Trophoblast cell (in vitro differentiated cells and primary cell): ENCODE measurements at regions not wholly inside any gene's neighbourhood (a gene's known extent, or its start where the extent isn't known, plus 50 kb on each side); places are given as distances from the start of the nearest gene placed in this dataset.
A peak's percentile ranks its signal among the peaks of the same experiment; 100 is the strongest.

Experiments used
- DNase-seq, 2 donors: peaks; one replicate each; pipeline ENCODE4 v3.0.0-alpha.2; 2016
- H2AFZ ChIP-seq: 2 replicates; pipeline ENCODE4 v1.6.1; 2013; ENCODE audit warnings: low read length, moderate library complexity, mild to moderate bottlenecking; ENCODE audit not compliant: insufficient read depth, poor library complexity
- H2AK5ac ChIP-seq: 2 replicates; pipeline ENCODE4 v1.6.1; 2013; ENCODE audit warnings: mild to moderate bottlenecking, low read length
- H2BK120ac ChIP-seq: 2 replicates; pipeline ENCODE4 v1.6.1; 2013; ENCODE audit warnings: low read length, mild to moderate bottlenecking, moderate library complexity; ENCODE audit not compliant: insufficient read depth, poor library complexity
- H2BK12ac ChIP-seq: 2 replicates; pipeline ENCODE4 v1.6.1; 2013; ENCODE audit warnings: mild to moderate bottlenecking, low read length, moderate library complexity
- H2BK5ac ChIP-seq: 2 replicates; pipeline ENCODE4 v1.6.1; 2013; ENCODE audit warnings: low read length, low read depth, moderate library complexity, mild to moderate bottlenecking; ENCODE audit not compliant: poor library complexity
- H3K14ac ChIP-seq: 2 replicates; pipeline ENCODE4 v1.6.1; 2013; ENCODE audit warnings: mild to moderate bottlenecking, low read length
- H3K18ac ChIP-seq: 2 replicates; pipeline ENCODE4 v1.6.1; 2013; ENCODE audit warnings: mild to moderate bottlenecking, low read length
- H3K23ac ChIP-seq: 2 replicates; pipeline ENCODE4 v1.6.1; 2013; ENCODE audit warnings: low read length
- H3K27ac ChIP-seq: 2 replicates; pipeline ENCODE4 v1.5.1; 2013; ENCODE audit warnings: low read depth, mild to moderate bottlenecking, inconsistent platforms, low read length, moderate library complexity
- H3K27me3 ChIP-seq: 2 replicates; pipeline ENCODE4 v1.6.1; 2013; ENCODE audit warnings: inconsistent platforms, mild to moderate bottlenecking, low read length, moderate library complexity; ENCODE audit not compliant: insufficient read depth
- H3K36me3 ChIP-seq, 2 experiments: 1 replicate in 1 of 2; 2 replicates in 1 of 2; pipeline ENCODE4 v1.6.1; 2013; ENCODE audit warnings: low read length in 2 of 2, mild to moderate bottlenecking in 2 of 2, moderate library complexity in 1 of 2; ENCODE audit not compliant: insufficient read depth in 2 of 2, control insufficient read depth in 1 of 2
- H3K4ac ChIP-seq: 2 replicates; pipeline ENCODE4 v1.6.1; 2013; ENCODE audit warnings: low read depth, mild to moderate bottlenecking, low read length, moderate library complexity
- H3K4me1 ChIP-seq, 2 experiments: 1 replicate in 1 of 2; 2 replicates in 1 of 2; pipeline ENCODE4 v1.6.1; 2013; ENCODE audit warnings: low read length in 2 of 2, mild to moderate bottlenecking in 2 of 2, moderate library complexity in 1 of 2; ENCODE audit not compliant: insufficient read depth in 2 of 2, control insufficient read depth in 1 of 2
- H3K4me2 ChIP-seq: 2 replicates; pipeline ENCODE4 v1.6.1; 2013; ENCODE audit warnings: inconsistent platforms, mild to moderate bottlenecking, low read length, moderate library complexity
- H3K4me3 ChIP-seq: 2 replicates; pipeline ENCODE4 v1.5.1; 2013; ENCODE audit warnings: mild to moderate bottlenecking, low read depth, low read length, inconsistent platforms
- H3K79me1 ChIP-seq: one replicate; pipeline ENCODE4 v1.6.1; 2013; ENCODE audit warnings: low read length
- H3K79me2 ChIP-seq: 2 replicates; pipeline ENCODE4 v1.6.1; 2013; ENCODE audit warnings: low read length, mild to moderate bottlenecking; ENCODE audit not compliant: control insufficient read depth, insufficient read depth, poor library complexity
- H3K9ac ChIP-seq: 2 replicates; pipeline ENCODE4 v1.6.1; 2013; ENCODE audit warnings: mild to moderate bottlenecking, low read length
- H3K9me3 ChIP-seq: 2 replicates; pipeline ENCODE4 v1.6.1; 2013; ENCODE audit warnings: low read depth, mild to moderate bottlenecking, control low read depth, inconsistent platforms, low read length; ENCODE audit not compliant: insufficient read depth
- H4K12ac ChIP-seq: 2 replicates; pipeline ENCODE4 v1.6.1; 2013; ENCODE audit warnings: low read depth, mild to moderate bottlenecking, low read length, moderate library complexity
- H4K8ac ChIP-seq: 2 replicates; pipeline ENCODE4 v1.6.1; 2013; ENCODE audit warnings: low read depth, mild to moderate bottlenecking, low read length, moderate library complexity
- H4K91ac ChIP-seq: one replicate; pipeline ENCODE4 v1.6.1; 2013; ENCODE audit warnings: low read depth, mild to moderate bottlenecking, low read length, moderate library complexity
- WGBS: extraction: QIAGEN DNeasy Blood & Tissue Kit; methylation state at CpG from one replicate; pipeline ENCODE4 v1.1.7; 2013; ENCODE audit warnings: missing lambda C conversion rate; ENCODE audit not compliant: insufficient read length, insufficient coverage; ENCODE audit errors: extremely low coverage; 5-methylcytosine and 5-hydroxymethylcytosine counted together

GRCh38 chr2:160583146-160583535 is 89.5 kb upstream of the RBMS1 start:
- Histone ChIP-seq H2BK120ac (peak overlapping the region; percentile 63), H3K27ac (peak overlapping the region; percentile 53), H3K9ac (no peak overlapping the region), H4K12ac (no peak overlapping the region), H3K79me1 (peaks cover 26% of the 10 kb centered on the region), H3K4me3 (no peak overlapping the region), H3K14ac (no peak overlapping the region), H3K4ac (no peak overlapping the region), H3K9me3 (no peaks in the 10 kb centered on the region), H2BK5ac (peak overlapping the region; percentile 87), H4K91ac (no peak overlapping the region), H3K27me3 (no peaks in the 10 kb centered on the region), H2AFZ (no peak overlapping the region), H3K36me3 (no peaks in the 10 kb centered on the region), H4K8ac (no peak overlapping the region), H3K18ac (no peak overlapping the region), H3K4me2 (no peak overlapping the region), H2AK5ac (no peak overlapping the region), H3K23ac (no peak overlapping the region), H3K79me2 (no peaks in the 10 kb centered on the region), H2BK12ac (peak overlapping the region; percentile 61), H3K4me1 (peaks cover 16 to 26% of the 10 kb centered on the region in 2 experiments)
- no peak for DNase-seq
- no CpG with 5 or more reads among the region's 1 CpG for WGBS

- no peak overlapping the region for H2AFZ ChIP-seq
- no peak overlapping the region for H3K4me3 ChIP-seq
- H3K23ac ChIP-seq: no peak overlapping the region
- H4K8ac ChIP-seq: peak overlapping the region; percentile 55
- H3K27me3 ChIP-seq: no peaks in the 10 kb centered on the region
- no peak overlapping the region for H3K4ac ChIP-seq
- H3K27ac ChIP-seq: peak overlapping the region; percentile 53
- H3K36me3 ChIP-seq: no peaks in the 10 kb centered on the region
- peak overlapping the region; percentile 37 for H3K14ac ChIP-seq
- H3K79me2 ChIP-seq: no peaks in the 10 kb centered on the region
- H2BK12ac ChIP-seq: peak overlapping the region; percentile 20
- peaks cover 26% of the 10 kb centered on the region for H3K79me1 ChIP-seq
- peaks cover 16 to 26% of the 10 kb centered on the region in 2 experiments for H3K4me1 ChIP-seq
- WGBS: no CpG with 5 or more reads among the region's 8 CpGs
- H3K18ac ChIP-seq: no peak overlapping the region
- H3K9me3 ChIP-seq: no peaks in the 10 kb centered on the region
- H3K4me2 ChIP-seq: no peak overlapping the region
- peak overlapping the region; percentile 68 for H2BK5ac ChIP-seq
- peak overlapping the region; percentile 54 for H2BK120ac ChIP-seq
- no peak for DNase-seq
- H4K91ac ChIP-seq: peak overlapping the region; percentile 72
- H3K9ac ChIP-seq: no peak overlapping the region
- no peak overlapping the region for H4K12ac ChIP-seq
- peak overlapping the region; percentile 17 for H2AK5ac ChIP-seq
Measured at GRCh38 chr2:160583813-160584537, 90.4 kb upstream of the RBMS1 start.

GRCh38 chr2:160584972-160585494 is 91.4 kb upstream of the RBMS1 start:
- peak overlapping the region; percentile 30 for H3K27ac ChIP-seq
- H2AK5ac ChIP-seq: no peak overlapping the region

GRCh38 chr2:160590664-160591063 is 97.1 kb upstream of the RBMS1 start:
- Histone ChIP-seq H2AFZ (no peak overlapping the region), H3K14ac (no peak overlapping the region), H3K79me2 (no peaks in the 10 kb centered on the region), H3K27me3 (no peaks in the 10 kb centered on the region), H3K4ac (no peak overlapping the region), H3K9me3 (no peaks in the 10 kb centered on the region), H3K36me3 (no peaks in the 10 kb centered on the region), H3K79me1 (peaks cover 3% of the 10 kb centered on the region), H4K12ac (no peak overlapping the region), H3K27ac (no peak overlapping the region), H3K9ac (no peak overlapping the region), H3K4me3 (no peak overlapping the region), H2AK5ac (no peak overlapping the region), H2BK120ac (no peak overlapping the region), H2BK5ac (no peak overlapping the region), H3K18ac (no peak overlapping the region), H4K91ac (no peak overlapping the region), H3K4me2 (no peak overlapping the region), H2BK12ac (no peak overlapping the region), H3K23ac (no peak overlapping the region), H4K8ac (no peak overlapping the region), H3K4me1 (peaks cover 0 to 2% of the 10 kb centered on the region in 2 experiments)
- DNase-seq: peak in 1 of 2 donors; percentile 31
- no CpG with 5 or more reads among the region's 1 CpG for WGBS

More at GRCh38 chr2:160584972-160585494, 91.4 kb upstream of the RBMS1 start:
- H3K4me1 ChIP-seq: peaks cover 16 to 26% of the 10 kb centered on the region in 2 experiments
- peak overlapping the region; percentile 10 for H4K8ac ChIP-seq
- no peaks in the 10 kb centered on the region for H3K79me2 ChIP-seq
- H2AFZ ChIP-seq: no peak overlapping the region
- H3K23ac ChIP-seq: no peak overlapping the region
- H3K14ac ChIP-seq: no peak overlapping the region
- no peak overlapping the region for H3K9ac ChIP-seq
- no peak overlapping the region for H3K4ac ChIP-seq
- H2BK12ac ChIP-seq: peak overlapping the region; percentile 23
- peak overlapping the region; percentile 30 for H4K91ac ChIP-seq
- no peaks in the 10 kb centered on the region for H3K36me3 ChIP-seq
- H2BK120ac ChIP-seq: peak overlapping the region; percentile 2
- H3K18ac ChIP-seq: no peak overlapping the region
- H3K27me3 ChIP-seq: no peaks in the 10 kb centered on the region
- no peak overlapping the region for H2BK5ac ChIP-seq
- DNase-seq: no peak
- no peak overlapping the region for H4K12ac ChIP-seq
- peaks cover 26% of the 10 kb centered on the region for H3K79me1 ChIP-seq
- H3K4me3 ChIP-seq: no peak overlapping the region
- H3K9me3 ChIP-seq: no peaks in the 10 kb centered on the region
- H3K4me2 ChIP-seq: no peak overlapping the region
